ELR (cell line): ENCODE measurements at regions not wholly inside any gene's neighbourhood (a gene's known extent, or its start where the extent isn't known, plus 50 kb on each side); places are given as distances from the start of the nearest gene placed in this dataset.

ENCODE experiments used
- DNase-seq: peaks from one replicate; pipeline ENCODE4 v3.0.0-alpha.2; 2015; ENCODE audit warnings: low read depth

DNA sequence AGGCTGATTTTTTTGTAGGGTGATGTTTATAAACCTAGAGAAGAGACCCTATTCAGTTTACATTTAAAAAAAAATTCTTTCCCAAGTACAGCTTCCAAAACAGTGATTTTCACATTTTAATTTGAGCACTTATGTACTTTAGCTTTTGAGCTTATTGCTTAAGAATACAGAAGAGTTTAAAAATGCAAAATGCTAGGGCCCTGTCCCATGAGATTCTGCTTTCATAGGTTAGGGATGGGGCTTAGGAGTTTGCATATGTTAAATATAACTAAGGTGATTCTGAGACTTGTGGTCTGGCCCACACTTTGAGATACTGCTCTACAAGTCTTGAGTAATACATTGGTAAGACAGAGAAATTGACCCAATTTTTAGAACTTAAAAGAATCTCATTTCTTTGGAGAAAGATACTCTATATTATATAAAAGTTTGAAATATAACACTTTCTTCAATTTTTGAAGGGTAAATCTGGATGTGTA lies 137.3 kb upstream of the CWC22 start:
- DNase-seq, result no peak

DNA sequence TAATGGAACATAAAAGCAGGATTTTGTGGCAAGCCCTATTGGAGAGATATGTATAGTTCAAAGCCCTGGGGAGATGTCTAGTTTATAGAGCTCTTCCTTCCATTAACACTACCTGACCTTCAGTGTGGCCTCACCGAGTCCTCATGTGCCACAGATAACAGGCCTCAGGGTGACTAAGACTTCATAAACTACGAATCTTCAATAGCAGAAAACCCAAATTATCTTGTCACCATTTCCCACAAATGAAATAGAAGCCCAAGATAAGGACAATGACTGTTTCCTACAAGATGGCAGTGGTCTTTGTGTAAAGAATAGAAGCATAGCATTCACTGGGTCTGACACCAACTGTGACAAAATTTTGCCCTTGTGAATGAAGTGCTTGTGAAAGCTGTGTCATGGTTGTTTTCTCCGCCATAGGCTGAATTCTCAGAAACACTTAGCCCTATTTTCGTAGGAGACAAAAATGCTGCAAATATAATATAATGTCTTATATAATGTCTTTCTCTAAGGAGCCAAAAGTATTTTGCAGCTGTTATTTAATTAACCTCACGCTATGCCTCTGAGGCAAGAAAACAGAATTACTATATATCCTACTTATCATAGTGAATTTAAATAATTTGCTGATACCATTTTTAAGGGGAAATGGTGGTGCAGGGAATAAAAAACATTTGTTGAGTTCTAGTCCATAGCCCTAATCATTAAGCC lies 136.7 kb upstream of the CWC22 start:
- no peak for DNase-seq

DNA sequence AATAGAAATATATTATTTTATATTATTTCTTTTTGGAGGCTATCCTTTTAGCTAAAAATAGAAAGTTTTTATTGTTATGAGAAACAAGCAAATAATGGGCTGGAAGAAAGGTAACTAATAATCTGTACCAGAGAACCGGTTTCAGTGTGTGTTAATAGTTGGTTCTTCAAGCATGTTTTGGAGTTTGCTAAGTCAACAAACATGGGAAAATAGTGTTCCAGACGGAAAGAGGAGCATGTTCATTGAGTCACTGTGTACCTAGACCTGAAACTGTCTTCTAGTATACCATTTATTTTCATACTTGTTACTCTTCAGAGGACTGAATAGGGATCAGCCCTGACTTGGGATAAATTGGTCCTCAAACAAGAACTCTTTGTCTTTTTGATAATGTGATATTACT lies 134.5 kb upstream of the CWC22 start:
- no peak for DNase-seq

DNA sequence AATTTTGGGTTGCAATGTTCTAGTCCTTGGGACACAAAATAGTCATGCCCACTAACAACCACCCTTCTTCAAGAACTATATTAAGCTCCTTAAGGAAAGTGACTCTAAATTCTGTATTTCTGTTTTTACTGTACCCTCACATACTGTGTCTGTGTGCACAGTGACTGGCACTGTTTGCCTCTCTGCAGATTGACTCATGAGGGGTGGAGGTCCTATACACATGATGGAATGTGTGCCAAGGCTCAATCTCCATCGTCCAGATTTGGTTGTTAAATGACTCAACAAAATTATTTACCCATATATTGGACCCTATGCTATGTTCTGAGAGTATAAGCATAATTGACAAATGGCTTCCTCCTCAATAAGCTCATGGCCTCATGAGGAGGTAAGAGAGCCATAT lies 126.6 kb upstream of the CWC22 start:
- peak; percentile 10 for DNase-seq

DNA sequence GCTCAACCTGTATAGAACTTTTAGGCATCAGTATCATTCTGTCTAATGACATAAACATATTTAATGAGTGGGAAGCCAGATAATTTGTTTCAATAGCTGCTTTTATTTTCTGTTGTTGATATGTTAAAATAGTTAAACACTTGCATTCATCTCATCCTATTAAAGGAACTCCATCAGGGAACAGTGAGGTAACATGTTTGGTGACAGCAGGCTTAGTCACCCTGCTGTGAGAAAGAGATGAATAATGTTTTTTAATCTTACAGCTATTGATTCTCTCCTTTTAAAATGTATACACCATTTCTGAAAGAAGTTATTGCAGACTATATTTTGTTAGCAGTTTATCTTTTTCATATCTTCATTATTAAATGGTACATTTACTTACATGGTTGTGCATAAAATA lies 123.3 kb upstream of the CWC22 start:
- peak; percentile 74 for DNase-seq

DNA sequence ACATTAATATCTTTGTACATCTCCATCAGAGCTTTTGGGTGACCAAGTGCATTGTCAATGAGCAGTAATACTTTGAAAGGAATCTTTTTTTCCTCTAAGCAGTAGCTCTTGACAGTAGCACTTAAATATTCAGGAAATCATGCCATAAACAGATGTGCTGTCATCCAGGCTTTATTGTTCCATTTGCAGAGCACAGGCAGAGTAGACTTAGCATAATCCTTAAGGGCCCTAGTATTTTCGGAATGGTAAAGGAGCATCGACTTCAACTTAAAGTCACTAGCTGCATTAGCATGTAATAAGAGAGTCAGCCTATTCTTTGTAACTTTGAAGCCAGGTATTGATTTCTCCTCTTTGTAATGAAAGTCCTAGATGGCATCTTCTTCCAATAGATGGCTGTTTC lies 121.8 kb upstream of the CWC22 start:
- DNase-seq, result no peak

DNA sequence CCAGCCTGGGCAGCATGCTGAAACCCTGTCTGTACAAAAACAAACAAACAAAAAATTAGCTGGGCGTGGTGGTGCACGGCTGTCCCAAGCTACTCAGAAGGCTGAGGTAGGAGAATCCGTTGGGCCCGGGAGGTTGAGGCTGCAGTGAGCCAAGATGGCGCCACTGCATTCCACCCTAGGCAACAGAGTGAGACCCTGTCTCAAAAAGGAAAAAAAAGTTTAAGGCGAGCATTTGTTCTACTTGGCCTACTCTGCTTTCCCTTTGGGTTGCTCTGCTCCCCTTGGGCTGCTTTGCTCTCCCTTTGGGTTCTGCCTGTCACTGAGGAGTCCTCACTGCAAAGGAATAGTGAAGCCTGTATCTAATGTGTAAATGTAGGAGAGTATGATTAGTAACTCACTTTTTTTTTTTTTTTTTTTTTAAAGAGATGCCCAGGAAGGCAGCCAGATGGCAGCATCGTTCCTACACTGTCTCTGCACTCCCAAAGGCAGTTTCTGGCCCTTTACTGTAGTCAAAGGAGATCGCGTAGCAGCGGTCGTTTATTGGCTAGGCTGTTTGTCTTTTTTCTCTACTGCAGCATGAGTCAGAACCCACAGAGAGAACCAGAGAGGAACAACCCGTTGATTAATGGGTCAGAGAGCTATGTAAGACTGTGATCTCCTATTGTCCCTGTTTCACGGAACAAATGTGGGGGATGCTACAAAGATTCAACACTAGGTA lies 118.3 kb upstream of the CWC22 start:
- peak; percentile 97 for DNase-seq

DNA sequence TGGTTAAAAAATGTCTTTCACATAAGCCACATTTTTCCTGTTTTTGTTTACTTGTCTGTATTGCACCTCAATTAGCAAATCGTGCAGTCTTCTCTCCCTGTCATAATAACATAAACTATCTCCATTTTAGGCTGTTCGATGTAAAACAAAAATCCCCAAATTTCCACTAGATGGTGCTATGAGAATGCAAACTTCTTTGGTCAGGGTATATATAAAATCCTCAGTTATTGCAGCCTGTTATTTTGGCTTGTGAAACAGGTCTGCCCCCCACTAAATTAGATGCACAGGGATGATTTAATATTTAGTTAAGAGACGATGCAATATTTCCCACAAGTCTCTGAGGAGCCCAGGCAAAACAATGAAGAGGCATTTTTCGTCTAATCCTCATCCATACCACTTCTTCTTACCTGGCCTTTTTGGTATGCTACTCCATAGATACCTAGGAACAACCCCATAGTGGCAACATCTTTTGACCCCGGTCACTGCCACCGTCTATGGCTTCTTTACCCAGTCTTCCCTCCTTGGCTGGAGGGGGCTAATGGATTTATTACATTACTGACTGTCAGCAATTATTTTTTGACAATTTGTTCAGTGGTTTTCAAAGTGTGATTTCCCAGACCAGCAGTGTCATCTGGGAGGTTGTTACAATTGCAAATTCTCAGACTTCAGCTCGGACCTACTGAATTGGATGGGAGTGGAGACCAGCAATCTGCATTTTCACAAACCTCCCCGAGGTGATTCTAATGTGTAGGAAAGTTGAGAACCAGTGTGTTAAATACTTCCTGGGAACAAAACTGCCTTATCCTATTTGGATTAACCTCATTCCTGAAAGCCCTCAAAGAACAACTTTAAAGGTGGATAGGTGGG lies 117.4 kb upstream of the CWC22 start:
- peak; percentile 74 for DNase-seq

DNA sequence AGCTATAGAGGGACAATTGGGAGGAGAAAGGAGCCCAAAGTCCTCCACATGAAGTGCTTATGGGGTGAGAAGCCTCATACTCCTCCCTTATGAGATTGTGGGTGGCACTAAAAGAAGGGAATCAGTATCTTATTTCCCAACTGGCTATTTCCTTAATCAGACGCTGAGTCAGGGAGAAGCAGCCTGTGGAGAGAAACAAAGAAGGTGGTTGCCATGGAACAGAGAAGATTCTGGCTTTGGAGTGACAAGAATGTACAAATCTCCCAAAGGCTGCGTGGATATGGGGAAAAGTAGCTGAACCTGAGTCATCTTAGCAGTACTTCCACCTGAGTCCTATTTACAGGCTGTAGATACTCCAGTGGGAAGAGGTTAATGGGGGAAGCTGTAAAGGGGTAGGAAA lies 115.8 kb upstream of the CWC22 start:
- peak; percentile 36 for DNase-seq

DNA sequence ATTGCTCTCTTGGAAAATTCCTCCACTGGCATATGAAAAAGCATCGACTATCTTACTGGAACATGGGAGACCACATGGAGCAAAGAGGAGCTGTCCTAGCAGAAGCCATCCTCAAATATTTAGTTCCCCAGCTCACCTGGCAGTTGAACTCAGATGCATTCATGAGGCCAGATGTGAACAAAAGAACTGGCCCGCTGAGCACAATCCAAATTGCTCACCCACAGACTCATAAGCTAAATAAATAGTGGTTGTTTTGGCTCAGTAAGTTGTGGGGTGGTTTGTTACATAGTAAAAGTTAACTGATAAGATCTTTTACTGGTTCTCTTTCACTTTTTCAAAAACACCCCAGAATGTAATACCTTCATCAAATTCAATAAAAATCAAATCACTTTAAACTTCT lies 108.6 kb upstream of the CWC22 start:
- no peak for DNase-seq

DNA sequence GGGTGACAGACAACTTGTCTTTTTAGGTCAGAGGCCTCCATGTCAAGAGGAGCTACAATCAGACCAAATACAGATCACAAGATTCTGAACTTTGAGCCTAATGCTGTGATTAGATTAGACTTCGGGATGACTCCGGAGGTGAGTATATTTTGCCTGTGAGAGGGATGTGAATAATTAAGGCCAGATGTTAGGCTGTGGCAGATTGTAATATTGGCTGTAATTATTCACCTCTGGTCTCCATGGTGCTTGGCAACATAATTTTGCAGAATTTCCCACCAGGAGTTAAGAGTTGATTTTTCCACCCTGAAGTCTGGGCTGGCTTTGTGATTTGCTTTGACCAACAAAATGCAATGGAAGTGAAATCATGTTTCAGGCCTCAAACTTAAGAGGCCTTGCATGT lies 108.2 kb upstream of the CWC22 start:
- no peak for DNase-seq

DNA sequence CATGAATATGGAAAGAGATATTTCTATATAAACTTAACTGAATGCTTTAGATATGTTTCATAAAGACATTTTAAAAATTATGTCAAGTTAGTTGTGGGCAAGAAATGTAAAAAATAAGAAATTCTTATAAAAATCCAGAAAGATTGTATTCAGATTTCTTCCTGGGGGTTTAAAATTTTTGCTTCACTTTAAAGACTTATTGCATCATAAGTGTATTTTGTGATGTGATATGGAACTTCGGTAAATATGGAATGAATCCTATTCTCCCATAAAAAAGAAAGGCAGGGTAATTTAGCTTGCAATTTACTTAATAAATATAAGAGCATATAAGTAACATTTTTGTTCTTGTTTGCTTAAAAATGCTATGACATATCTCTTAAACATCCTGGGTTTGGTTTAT lies 104.8 kb upstream of the CWC22 start:
- DNase-seq, result no peak

DNA sequence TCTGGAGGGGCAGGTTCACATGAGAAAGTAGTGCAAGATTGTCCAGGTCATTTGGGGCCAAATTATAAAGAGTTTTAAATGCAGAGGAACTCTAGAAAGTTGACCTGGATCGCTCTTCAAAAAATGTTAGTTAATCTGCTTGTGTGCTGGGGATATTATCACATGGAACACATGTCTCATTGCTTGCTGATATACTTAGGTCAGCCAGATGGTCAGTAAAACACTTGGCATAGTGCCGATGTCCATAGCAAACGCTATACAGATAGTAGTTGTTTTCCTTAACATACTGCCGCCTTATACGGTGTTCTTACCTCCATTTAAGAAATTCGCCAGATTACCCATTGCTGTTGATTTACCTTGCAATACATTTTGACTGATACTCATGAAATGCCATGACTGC lies 103.4 kb upstream of the CWC22 start:
- DNase-seq, result no peak

DNA sequence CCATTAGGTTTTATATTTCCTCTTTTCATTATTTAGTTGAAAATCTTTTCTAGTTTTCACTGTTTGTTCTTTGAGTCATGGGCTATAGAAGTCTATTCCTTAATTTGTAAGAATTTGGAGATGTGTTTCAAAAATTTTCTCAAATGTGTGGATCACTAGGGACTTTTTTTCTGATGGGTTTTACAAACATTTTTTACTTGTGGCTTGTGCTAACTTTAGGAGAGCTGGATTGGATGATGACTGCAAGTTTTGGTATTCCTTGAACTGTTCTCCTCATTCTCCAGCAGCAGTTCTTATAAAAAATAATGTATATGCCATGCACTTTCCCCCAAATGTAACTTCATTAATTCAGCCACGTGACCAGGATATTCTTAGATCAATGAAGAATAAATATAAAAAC lies 94.7 kb upstream of the CWC22 start:
- no peak for DNase-seq

DNA sequence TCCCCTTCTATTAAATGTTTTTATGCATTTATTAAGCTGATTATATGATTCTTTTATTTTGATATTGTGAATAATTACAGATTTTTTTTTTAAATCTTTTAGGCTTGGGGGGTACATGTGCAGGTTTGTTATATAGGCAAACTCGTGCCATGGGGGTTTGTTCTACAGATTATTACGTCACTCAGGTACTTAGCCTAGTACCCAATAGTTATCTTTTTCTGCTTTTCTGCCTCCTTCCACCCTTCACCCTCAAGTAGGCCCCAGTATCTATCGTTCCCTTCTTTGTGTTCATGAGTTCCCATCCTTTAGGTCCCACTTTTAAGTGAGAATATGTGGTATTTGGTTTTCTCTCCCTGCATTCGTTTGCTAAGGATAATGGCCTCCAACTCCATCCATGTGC lies 92.2 kb upstream of the CWC22 start:
- no peak for DNase-seq

DNA sequence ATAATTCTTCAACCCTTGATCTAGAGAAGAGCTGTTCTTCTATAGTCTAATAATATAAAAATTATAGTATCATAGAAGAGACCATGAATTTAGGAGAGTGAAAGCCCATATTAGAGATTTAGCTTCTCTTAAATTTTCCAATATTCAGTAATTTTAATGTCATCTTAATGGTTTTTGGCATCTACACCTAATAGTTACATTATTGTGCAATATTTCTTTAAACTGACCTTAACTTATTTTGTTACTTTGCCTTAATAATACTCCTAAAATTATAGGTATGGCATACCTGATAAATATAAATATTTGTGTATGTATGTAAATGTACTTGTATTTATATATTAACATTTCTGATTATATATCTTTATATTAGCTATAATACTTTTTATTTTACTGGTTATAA lies 78.0 kb upstream of the CWC22 start:
- DNase-seq, result no peak

DNA sequence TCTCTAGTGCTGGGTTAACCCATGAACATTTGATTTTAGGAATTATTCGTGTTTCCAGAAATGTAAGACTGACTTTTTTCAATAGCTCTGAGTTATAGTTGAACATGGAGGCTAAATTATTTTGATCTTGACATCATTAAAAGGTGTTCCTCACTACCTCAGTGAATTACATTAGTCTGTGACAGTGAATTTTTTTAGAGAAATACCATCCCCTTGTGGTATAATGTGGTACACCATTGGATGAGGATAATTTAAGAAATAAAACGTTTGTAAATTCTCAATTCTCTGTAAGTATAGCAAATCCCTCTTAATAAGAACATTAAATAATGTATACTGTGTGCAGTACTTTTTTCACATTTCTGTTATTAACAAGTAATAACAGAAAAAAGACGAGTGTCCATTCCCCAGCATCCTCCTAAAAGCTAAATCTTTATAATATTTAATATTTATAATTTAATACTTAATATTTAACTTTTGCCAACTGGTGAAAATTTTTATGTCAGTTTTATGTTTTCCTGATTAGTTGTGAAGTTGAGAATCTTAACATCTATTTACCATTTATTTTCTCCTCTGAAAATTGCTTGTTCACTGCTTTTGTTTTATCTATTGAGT lies 70.3 kb upstream of the CWC22 start:
- peak; percentile 51 for DNase-seq

DNA sequence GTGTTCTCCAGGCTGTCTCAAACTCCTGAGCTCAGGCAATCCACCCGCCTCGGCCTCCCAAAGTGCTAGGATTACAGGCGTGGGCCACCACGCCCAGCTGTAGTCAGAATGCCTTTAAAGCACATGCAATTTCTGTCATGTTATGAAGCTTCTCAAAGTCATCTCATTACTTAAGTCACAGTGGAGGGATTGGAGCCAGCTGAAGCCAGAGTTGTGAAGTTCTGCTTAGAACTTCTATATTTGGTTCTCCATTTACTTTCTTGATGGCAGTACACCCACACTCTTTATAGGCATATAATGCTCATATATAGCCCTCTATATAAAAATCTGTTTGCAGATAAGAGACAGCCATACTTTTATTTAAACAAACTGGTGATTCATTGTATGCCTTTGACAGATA lies 68.8 kb upstream of the CWC22 start:
- DNase-seq, result no peak

DNA sequence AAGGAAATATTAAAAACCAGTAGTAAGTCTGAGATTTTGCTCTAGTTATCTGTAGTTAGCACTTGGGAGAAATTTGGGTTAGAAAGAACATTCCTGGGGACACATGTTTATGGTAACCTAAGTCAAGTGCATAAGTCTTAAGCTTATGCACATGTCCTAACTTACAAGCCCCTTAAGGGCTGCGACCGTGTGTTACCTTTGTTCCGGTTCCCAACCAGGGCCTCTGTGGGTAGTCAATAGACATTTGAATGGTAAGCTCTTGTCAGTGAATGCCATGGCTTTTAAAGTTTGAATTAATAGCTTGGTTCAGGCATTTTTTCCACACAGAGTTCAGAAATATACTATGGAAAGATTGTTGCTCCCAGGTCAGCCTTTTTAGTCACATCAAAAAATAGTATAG lies 64.7 kb upstream of the CWC22 start:
- DNase-seq, result no peak

DNA sequence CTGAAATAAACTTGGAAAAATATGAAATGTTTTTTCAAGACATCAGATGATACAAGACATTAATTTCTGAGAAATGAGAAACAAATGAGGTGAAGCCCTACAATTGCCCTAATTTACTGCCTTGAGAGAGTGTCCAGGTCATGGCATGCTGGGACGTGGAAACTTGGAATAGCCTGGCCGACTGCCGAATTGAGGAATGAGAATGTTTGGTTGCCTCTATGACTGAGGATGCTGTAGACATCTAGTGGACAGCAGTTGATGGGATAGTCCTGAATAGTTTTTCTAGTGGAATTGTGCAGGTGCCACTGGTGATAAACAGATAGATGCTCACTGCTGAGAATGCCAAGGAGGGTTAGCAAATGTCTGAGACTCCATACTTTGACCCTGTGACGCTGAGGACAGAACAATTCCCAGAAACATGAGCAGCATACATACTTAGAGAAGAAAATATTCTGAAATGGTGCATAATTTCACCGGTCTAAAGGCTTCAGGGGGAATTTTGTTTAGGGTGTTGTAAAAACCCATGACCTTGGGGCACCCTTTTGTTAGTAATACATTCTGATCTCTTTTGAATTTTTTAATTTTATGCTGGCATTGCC lies 56.5 kb upstream of the CWC22 start:
- peak; percentile 25 for DNase-seq

DNA sequence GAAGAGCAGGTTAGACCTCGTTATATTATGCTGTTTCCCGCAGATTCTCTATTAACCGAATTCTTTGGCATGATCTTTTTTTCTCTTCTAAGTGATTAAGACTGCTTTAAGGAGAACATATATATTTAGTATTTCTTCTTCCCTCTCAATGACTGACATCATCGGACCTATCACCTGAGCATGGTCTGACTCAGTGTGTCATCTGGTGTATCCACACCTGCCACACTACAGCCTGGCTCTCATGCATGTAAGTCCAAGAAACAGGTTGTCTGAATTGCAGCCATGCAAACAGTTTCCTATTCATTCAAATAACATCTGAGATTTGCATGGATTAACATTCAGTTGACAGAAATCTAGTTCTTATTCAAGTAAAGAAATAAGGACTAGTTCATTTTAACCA lies 55.1 kb upstream of the CWC22 start:
- DNase-seq, result no peak

DNA sequence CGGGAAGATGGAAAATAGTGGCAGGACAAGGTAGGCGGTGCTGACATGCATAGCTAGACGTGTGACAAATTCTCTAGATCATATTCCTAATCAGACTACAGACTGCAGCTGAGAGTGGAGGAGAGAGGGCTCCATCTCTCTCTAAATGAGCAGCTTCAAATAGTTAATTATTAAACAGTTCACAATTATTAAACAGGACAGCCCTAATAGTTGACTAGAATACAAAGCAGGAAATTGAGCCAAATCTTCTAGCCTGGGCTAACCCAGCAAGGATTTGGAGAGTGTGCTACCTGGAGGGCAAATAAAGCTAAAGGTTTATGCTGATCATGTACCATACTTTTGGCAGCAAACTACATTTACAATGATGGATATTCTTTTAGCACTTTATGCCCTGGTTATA lies 54.4 kb upstream of the CWC22 start:
- no peak for DNase-seq
